ENCODE measurements at regions not wholly inside any gene's neighbourhood (a gene's known extent, or its start where the extent isn't known, plus 50 kb on each side); places are given as distances from the start of the nearest gene placed in this dataset.
A peak's percentile ranks its signal among the peaks of the same experiment; 100 is the strongest.

DNA sequence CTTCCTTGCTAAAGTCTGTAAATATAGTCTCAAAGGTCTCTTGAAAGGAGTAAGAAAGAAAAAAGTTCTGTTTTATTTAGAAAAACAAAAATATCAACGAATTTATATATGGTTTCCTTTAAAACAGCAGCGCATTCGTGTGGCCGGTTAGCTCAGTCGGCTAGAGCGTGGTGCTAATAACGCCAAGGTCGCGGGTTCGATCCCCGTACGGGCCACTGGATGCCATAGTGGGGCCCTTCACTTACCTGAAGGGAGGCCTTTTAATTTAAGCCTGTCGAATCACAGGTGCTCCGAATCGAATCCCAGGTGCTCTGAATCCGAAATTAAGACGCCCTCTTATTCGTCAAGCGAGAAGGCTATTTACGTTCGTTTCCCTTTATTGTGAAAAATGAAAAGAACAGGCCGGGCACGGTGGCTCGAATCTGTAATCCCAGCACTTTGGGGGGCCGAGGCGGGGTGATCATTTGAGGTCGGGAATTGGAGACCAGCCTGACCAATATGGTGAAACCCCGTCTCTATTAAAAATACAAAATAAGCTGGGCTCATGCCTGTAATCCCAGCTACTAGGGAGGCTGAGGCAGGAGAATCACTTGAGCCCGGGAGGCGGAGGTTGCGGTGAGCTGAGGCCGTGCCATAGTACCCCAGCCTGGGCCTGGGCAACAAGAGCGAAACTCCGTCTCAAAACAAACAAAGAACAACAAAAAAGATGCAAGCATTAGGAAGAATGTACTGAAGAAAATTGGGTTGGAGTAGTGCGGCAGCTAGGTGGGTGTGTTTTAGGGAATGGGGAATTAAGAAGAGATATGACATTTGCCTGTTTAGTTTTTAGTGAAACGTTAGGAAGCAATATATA is 195.8 kb upstream of the ZNF184 start (continued):
- TF ChIP-seq, protein P1, sequence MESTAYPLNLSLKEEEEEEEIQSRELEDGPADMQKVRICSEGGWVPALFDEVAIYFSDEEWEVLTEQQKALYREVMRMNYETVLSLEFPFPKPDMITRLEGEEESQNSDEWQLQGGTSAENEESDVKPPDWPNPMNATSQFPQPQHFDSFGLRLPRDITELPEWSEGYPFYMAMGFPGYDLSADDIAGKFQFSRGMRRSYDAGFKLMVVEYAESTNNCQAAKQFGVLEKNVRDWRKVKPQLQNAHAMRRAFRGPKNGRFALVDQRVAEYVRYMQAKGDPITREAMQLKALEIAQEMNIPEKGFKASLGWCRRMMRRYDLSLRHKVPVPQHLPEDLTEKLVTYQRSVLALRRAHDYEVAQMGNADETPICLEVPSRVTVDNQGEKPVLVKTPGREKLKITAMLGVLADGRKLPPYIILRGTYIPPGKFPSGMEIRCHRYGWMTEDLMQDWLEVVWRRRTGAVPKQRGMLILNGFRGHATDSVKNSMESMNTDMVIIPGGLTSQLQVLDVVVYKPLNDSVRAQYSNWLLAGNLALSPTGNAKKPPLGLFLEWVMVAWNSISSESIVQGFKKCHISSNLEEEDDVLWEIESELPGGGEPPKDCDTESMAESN (CRISPR knock-in tag; conservative IDR thresholded peaks at IDR 0.05) = peak; percentile 51; the same call in 1 of the 2 replicates
- TF ChIP-seq NR2C2 (CRISPR knock-in tag; IDR thresholded peaks at IDR 0.05; ENCODE audit: borderline replicate concordance) = no peak
- peak; percentile 37 for TF ChIP-seq RBM22 (optimal IDR thresholded peaks at IDR 0.05; ENCODE audit: low read length)
- TF ChIP-seq DZIP1 (CRISPR knock-in tag; IDR thresholded peaks at IDR 0.05) = no peak
- TF ChIP-seq ZNF652 (CRISPR knock-in tag; IDR thresholded peaks at IDR 0.05; ENCODE audit: borderline replicate concordance, low read depth) = no peak
- no peak for TF ChIP-seq SMAD1 (CRISPR knock-in tag; IDR thresholded peaks at IDR 0.05; ENCODE audit: borderline replicate concordance, low read depth)
- TF ChIP-seq RXRA (CRISPR knock-in tag; IDR thresholded peaks at IDR 0.05) = no peak
- TF ChIP-seq SNAPC5 (CRISPR knock-in tag; IDR thresholded peaks at IDR 0.05; ENCODE audit: borderline replicate concordance) = no peak
- TF ChIP-seq SP5 (CRISPR knock-in tag; IDR thresholded peaks at IDR 0.05; ENCODE audit: borderline replicate concordance, low read depth) = no peak
- no peak for TF ChIP-seq ZNF678 (CRISPR knock-in tag; IDR thresholded peaks at IDR 0.05)
- TF ChIP-seq ZNF773 (CRISPR knock-in tag; IDR thresholded peaks at IDR 0.05; ENCODE audit: borderline replicate concordance) = no peak
- TF ChIP-seq JARID2 (CRISPR knock-in tag; IDR thresholded peaks at IDR 0.05; ENCODE audit: insufficient replicate concordance) = no peak
- TF ChIP-seq ZNF367 (CRISPR knock-in tag; IDR thresholded peaks at IDR 0.05; ENCODE audit: borderline replicate concordance) = no peak
- TF ChIP-seq LBX2 (CRISPR knock-in tag; IDR thresholded peaks at IDR 0.05; ENCODE audit: borderline replicate concordance) = no peak
- TF ChIP-seq ZNF615 (CRISPR knock-in tag; IDR thresholded peaks at IDR 0.05; ENCODE audit: borderline replicate concordance) = peak; percentile 78; the same call in 1 of the 2 replicates
- TF ChIP-seq ZNF3 (CRISPR knock-in tag; IDR thresholded peaks at IDR 0.05) = no peak
- no peak for TF ChIP-seq ZBTB14 (CRISPR knock-in tag; IDR thresholded peaks at IDR 0.05)
- no peak for TF ChIP-seq FUBP1 (CRISPR knock-in tag; IDR thresholded peaks at IDR 0.05; ENCODE audit: borderline replicate concordance)
- TF ChIP-seq ZNF414 (CRISPR knock-in tag; IDR thresholded peaks at IDR 0.05) = 0 out of 2 replicates have a peak, but pooled peaks have one; percentile 24
- TF ChIP-seq ZNF772 (CRISPR knock-in tag; IDR thresholded peaks at IDR 0.05) = no peak

Data from HepG2 (cell line).